Activated CD8-positive, alpha-beta memory T cell treated with anti-CD3 and anti-CD28 coated beads, Interleukin-2, amount 50 U/mL, for 48 hours (primary cell): ENCODE measurements at regions not wholly inside any gene's neighbourhood (a gene's known extent, or its start where the extent isn't known, plus 50 kb on each side); places are given as distances from the start of the nearest gene placed in this dataset.

Source experiments
- DNase-seq: peaks from one replicate; pipeline ENCODE4 v3.0.0-alpha.2; 2020

DNA sequence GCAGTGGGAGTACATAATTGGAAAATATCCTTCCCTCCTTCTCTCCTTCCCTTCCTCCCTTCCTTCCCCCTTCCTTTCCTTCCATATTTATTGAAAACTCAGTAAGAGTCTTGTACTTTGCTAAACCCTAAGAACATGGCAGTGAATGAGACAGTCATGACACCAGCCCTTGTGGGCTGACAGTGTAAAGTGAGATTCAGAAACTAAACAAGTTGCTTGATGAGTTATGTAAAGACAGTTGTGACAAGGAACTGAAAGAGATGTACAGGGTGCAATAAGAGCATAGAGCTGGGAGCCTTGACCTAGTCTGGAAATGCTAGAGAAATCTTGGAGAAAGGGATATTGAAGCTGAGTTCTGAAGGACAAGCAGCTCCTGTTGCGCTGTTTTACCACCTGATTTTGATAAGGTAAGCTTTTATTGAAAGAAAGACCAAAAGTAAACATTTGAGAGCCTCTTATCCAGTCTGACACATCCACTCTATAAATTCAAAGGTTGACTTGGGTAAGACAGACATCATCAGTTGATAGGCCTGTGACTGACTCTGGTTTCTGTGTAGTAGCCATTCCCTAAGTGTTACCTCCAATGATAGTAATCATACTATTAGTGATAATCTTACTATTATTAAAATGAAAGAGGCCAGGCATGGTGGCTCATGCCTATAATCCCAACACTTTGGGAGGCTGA lies 66.5 kb upstream of the SKOR2 start:
- no peak for DNase-seq

DNA sequence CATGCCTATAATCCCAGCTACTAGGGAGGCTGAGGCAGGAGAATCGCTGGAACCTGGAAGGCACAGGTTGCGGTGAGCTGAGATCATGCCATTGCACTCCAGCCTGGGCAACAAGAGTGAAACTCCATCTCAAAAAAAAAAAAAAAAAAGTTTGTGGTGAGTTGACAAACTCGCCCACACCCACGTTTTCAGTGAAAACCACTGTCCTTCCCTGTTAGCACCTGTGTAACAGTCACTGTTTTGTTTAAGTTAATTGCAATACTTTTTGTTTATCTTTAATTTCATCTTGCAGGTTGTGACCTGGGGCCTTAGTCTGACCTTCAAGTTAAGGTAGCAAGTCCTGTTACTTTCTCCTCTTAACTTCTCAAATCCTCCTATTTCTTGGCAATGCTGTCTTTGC lies 65.5 kb upstream of the SKOR2 start:
- no peak for DNase-seq

DNA sequence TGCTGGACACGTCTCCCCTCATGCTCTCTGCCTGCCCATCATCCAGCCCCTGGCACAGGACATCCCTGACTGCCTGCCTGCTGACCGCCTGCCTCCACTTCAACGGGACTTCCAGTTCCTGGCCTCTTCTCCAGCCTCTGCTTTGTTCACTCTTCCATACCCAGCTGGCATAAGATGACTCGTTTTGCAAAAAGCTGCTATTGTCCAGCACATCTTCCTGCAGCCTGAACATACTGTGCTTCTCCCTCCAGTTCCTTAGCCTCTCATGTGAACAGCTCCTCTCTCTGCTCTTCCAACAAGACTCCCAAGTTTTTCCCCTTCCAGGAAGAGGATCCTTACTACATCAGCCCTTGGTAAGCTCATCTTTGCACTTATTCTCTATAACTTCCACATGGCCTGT lies 62.4 kb upstream of the SKOR2 start:
- no peak for DNase-seq

DNA sequence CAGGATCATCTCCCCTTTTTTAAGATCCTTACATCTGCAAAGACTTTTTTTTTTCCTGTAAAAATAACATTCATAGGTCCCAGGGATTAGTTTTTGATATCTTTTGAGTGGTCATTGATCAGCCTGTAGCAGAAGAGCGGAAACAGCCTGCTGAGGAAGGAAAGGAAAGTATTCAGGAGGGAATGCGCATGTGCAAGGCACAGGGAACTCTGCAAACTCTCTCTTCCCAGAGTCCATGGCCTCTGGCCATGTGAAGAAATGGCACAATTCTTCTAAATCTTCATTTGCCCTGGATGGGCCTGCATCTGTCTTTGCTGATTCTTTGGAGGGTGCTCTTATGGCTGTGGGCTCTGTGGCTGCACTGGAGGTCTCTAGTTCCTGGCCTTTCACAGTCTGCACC lies 60.1 kb upstream of the SKOR2 start:
- DNase-seq = no peak
